SK-N-SH (cell line): ENCODE measurements at regions not wholly inside any gene's neighbourhood (a gene's known extent, or its start where the extent isn't known, plus 50 kb on each side); places are given as distances from the start of the nearest gene placed in this dataset.

Experiments
- CTCF ChIA-PET: fragments of 300-600, 350-600 bp; formaldehyde crosslinking; extraction: SDS; loops from one replicate; lab custom pipeline; 2021; lab: Yijun Ruan, JAX
- POLR2A ChIA-PET: fragments of 350-600 bp; sonication (Branson Sonifier 250); formaldehyde crosslinking; extraction: SDS; loops from one replicate; lab custom pipeline; 2020; ENCODE audit warnings: antibody characterized with exemption, inconsistent platforms; lab: Yijun Ruan, JAX
- DNase-seq: peaks from one replicate; pipeline ENCODE4 v3.0.0; 2012
- H2AFZ ChIP-seq: fragments of 200-600 bp; sonication (generic); 2 replicates; pipeline ENCODE4 v1.8.1; 2016; ENCODE audit warnings: antibody characterized with exemption, mild to moderate bottlenecking, low read depth
- H3F3A ChIP-seq: fragments of 200-600 bp; sonication (generic); replicated peaks from 2 replicates; pipeline ENCODE3; 2016; ENCODE audit warnings: antibody characterized with exemption, mild to moderate bottlenecking; ENCODE audit not compliant: insufficient read depth
- H3K27ac ChIP-seq, 2 experiments: fragments of 200-500 bp in 1 of 2; fragments of 200-600 bp in 1 of 2; sonication (Bioruptor generic) in 1 of 2; sonication (generic), shearing (Covaris generic) in 1 of 2; 2 replicates each; pipeline versions ENCODE4 v1.5.1 to v1.6.1; 2014 to 2016; ENCODE audit warnings: low read depth in 2 of 2, inconsistent platforms in 1 of 2, low read length in 1 of 2, mild to moderate bottlenecking in 1 of 2, mixed read lengths in 1 of 2
- H3K27me3 ChIP-seq: fragments of 200-600 bp; sonication (generic), shearing (Covaris generic); 2 replicates; pipeline ENCODE4 v1.6.1; 2016; ENCODE audit warnings: mixed run types; ENCODE audit not compliant: insufficient read depth
- H3K36me3 ChIP-seq, 2 experiments: fragments of 200-500 bp in 1 of 2; fragments of 200-600 bp in 1 of 2; sonication (Bioruptor generic) in 1 of 2; sonication (generic) in 1 of 2; replicated peaks in 1 of 2; 2 replicates each; pipeline versions ENCODE3 to v1.5.1; 2014 to 2016; ENCODE audit warnings: low read length in 1 of 2, mild to moderate bottlenecking in 1 of 2; ENCODE audit not compliant: insufficient read depth in 2 of 2, control insufficient read depth in 1 of 2
- H3K4me1 ChIP-seq, 2 experiments: fragments of 200-500 bp in 1 of 2; fragments of 200-600 bp in 1 of 2; sonication (Bioruptor generic) in 1 of 2; sonication (generic), shearing (Covaris generic) in 1 of 2; 2 replicates each; pipeline versions ENCODE4 v1.5.1 to v1.6.1; 2014 to 2016; ENCODE audit warnings: low read depth in 1 of 2, low read length in 1 of 2, mixed run types in 1 of 2; ENCODE audit not compliant: insufficient read depth in 2 of 2, control insufficient read depth in 1 of 2
- H3K4me2 ChIP-seq: fragments of 200-600 bp; sonication (generic), shearing (Covaris generic); 2 replicates; pipeline ENCODE4 v1.6.1; 2017; ENCODE audit warnings: mixed run types
- H3K4me3 ChIP-seq, 2 experiments: fragments of 200-500 bp in 1 of 2; fragments of 200-600 bp in 1 of 2; sonication (Bioruptor generic) in 1 of 2; sonication (generic), shearing (Covaris generic) in 1 of 2; 2 replicates each; pipeline versions ENCODE4 v1.5.1 to v1.8.1; 2014 to 2016; ENCODE audit warnings: low read depth in 2 of 2, inconsistent platforms in 1 of 2, low read length in 1 of 2, mild to moderate bottlenecking in 1 of 2, mixed read lengths in 1 of 2, moderate library complexity in 1 of 2
- H3K79me2 ChIP-seq: fragments of 200-600 bp; sonication (generic); 2 replicates; pipeline ENCODE4 v1.8.1; 2017; ENCODE audit warnings: mild to moderate bottlenecking; ENCODE audit not compliant: insufficient read depth
- H3K9ac ChIP-seq: fragments of 200-600 bp; sonication (generic); 2 replicates; pipeline ENCODE4 v1.6.1; 2017; ENCODE audit warnings: mixed run types
- H3K9me2 ChIP-seq: fragments of 200-600 bp; sonication (generic); 2 replicates; pipeline ENCODE4 v1.6.1; 2017; ENCODE audit warnings: mixed run types
- H3K9me3 ChIP-seq: fragments of 200-600 bp; sonication (generic); 2 replicates; pipeline ENCODE4 v1.6.1; 2017; ENCODE audit warnings: mixed run types, mild to moderate bottlenecking, moderate library complexity
- H4K20me1 ChIP-seq: fragments of 200-600 bp; sonication (generic); 2 replicates; pipeline ENCODE4 v1.6.1; 2017; ENCODE audit warnings: mild to moderate bottlenecking, mixed run types; ENCODE audit not compliant: insufficient read depth
- ELF1 ChIP-seq: IDR thresholded peaks from 2 replicates; pipeline ENCODE4 v1.4.0; 2012
- EZH2phosphoT487 ChIP-seq: fragments of 200-600 bp; sonication (generic); IDR thresholded peaks from 2 replicates; pipeline ENCODE4 v1.6.1; 2017; ENCODE audit warnings: low read depth, mixed run types, mild to moderate bottlenecking, antibody characterized with exemption, moderate library complexity, borderline replicate concordance
- FOSL2 ChIP-seq: IDR thresholded peaks from 2 replicates; pipeline ENCODE4 v1.4.0; 2012; ENCODE audit warnings: low read depth, mild to moderate bottlenecking, moderate library complexity, borderline replicate concordance
- FOXJ3 ChIP-seq: sonication (generic); formaldehyde crosslinking; IDR thresholded peaks from 2 replicates; pipeline ENCODE4 v1.5.1; 2020; ENCODE audit warnings: mild to moderate bottlenecking, missing genetic modification reagents
- FOXM1 ChIP-seq: IDR thresholded peaks from 2 replicates; pipeline ENCODE4 v1.4.0; 2012; ENCODE audit warnings: low read depth, mild to moderate bottlenecking
- GABPA ChIP-seq: IDR thresholded peaks from 2 replicates; pipeline ENCODE4 v1.4.0; 2012; ENCODE audit warnings: low read depth, mild to moderate bottlenecking
- GATA2 ChIP-seq: sonication (generic); formaldehyde crosslinking; IDR thresholded peaks from 2 replicates; pipeline ENCODE4 v1.5.0; 2020; ENCODE audit warnings: mild to moderate bottlenecking, missing genetic modification reagents
- MXI1 ChIP-seq: IDR thresholded peaks from 2 replicates; pipeline ENCODE4 v1.6.1; 2012; ENCODE audit warnings: mild to moderate bottlenecking, low read depth, low read length, improper control_type of control experiment
- POLR2AphosphoS5 ChIP-seq: IDR thresholded peaks from 2 replicates; pipeline ENCODE4 v1.6.1; 2012; ENCODE audit warnings: low read depth, low read length
- RFX5 ChIP-seq: IDR thresholded peaks from 2 replicates; pipeline ENCODE4 v1.6.1; 2012; ENCODE audit warnings: mild to moderate bottlenecking, improper control_type of control experiment, low read length
- RXRA ChIP-seq: IDR thresholded peaks from 2 replicates; pipeline ENCODE4 v1.4.0; 2012; ENCODE audit warnings: low read depth, mild to moderate bottlenecking, borderline replicate concordance
- TAF1 ChIP-seq: IDR thresholded peaks from 2 replicates; pipeline ENCODE4 v1.6.1; 2012; ENCODE audit warnings: low read depth, mild to moderate bottlenecking, low read length, moderate library complexity, borderline replicate concordance
- TEAD4 ChIP-seq: IDR thresholded peaks from 2 replicates; pipeline ENCODE4 v1.4.0; 2012; ENCODE audit warnings: mild to moderate bottlenecking, borderline replicate concordance; ENCODE audit not compliant: insufficient read depth
- YY1 ChIP-seq: IDR thresholded peaks from 2 replicates; pipeline ENCODE4 v1.4.0; 2012; ENCODE audit warnings: low read depth, mild to moderate bottlenecking
- WGBS: methylation state at CpG from one replicate; pipeline ENCODE4 v1.1.6; 2017; ENCODE audit warnings: low lambda C conversion rate; 5-methylcytosine and 5-hydroxymethylcytosine counted together
- TF ChIP-seq, protein P1 (sequence below): fragments of 200-600 bp; sonication (generic); IDR thresholded peaks from 2 replicates; pipeline ENCODE4 v1.6.1; 2017; ENCODE audit warnings: antibody characterized with exemption, mild to moderate bottlenecking, moderate library complexity
- TF ChIP-seq, protein P2 (sequence below): IDR thresholded peaks from 2 replicates; pipeline ENCODE4 v1.4.0; 2012; ENCODE audit warnings: low read depth, borderline replicate concordance
- TF ChIP-seq, protein P3 (sequence below): IDR thresholded peaks from 2 replicates; pipeline ENCODE4 v1.4.0; 2012; ENCODE audit warnings: low read depth, borderline replicate concordance

DNA sequence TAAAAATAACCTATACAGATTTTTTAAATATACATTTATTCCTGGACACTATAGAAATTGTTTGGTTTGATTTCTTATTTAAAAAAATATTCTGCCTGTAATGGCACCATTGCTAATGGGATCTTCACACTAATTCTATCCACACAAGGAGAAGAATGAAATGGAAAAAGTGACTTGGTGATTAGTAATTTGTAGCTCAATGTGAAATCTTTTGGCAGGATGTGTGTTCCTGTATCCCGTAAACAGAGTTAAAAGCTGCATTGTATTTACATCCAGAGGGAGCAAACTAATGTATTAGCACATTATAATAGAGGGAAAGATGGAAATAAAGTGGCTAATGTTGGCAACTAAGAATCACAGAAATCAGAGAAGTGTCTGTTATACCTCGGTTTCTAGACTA is 1455.3 kb upstream of the FLRT2 start:
- H2AFZ ChIP-seq: no peak overlapping the region
- H3K9me3 ChIP-seq: no peaks in the 10 kb centered on the region
- no peaks in the 10 kb centered on the region for H3K4me1 ChIP-seq
- 10% methylated on average over 2 of the region's 2 CpGs for WGBS
- DNase-seq: no peak
- no peaks in the 10 kb centered on the region for H3F3A ChIP-seq
- no peaks in the 10 kb centered on the region for H3K36me3 ChIP-seq
- no peak overlapping the region for H3K27ac ChIP-seq
- H3K4me2 ChIP-seq: no peak overlapping the region
- H3K9me2 ChIP-seq: no peaks in the 10 kb centered on the region
- ChIA-PET CTCF (no interaction called here), POLR2A (no interaction called here)
- no peaks in the 10 kb centered on the region for H3K79me2 ChIP-seq
- no peak overlapping the region for H3K9ac ChIP-seq
- H3K4me3 ChIP-seq: no peak overlapping the region
- TF ChIP-seq, protein P1, sequence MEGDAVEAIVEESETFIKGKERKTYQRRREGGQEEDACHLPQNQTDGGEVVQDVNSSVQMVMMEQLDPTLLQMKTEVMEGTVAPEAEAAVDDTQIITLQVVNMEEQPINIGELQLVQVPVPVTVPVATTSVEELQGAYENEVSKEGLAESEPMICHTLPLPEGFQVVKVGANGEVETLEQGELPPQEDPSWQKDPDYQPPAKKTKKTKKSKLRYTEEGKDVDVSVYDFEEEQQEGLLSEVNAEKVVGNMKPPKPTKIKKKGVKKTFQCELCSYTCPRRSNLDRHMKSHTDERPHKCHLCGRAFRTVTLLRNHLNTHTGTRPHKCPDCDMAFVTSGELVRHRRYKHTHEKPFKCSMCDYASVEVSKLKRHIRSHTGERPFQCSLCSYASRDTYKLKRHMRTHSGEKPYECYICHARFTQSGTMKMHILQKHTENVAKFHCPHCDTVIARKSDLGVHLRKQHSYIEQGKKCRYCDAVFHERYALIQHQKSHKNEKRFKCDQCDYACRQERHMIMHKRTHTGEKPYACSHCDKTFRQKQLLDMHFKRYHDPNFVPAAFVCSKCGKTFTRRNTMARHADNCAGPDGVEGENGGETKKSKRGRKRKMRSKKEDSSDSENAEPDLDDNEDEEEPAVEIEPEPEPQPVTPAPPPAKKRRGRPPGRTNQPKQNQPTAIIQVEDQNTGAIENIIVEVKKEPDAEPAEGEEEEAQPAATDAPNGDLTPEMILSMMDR: no peak
- TF ChIP-seq TAF1 (no peak), GABPA (no peak), GATA2 (CRISPR knock-in tag) (no peak), EZH2phosphoT487 (no peak), RFX5 (no peak), RXRA (no peak), POLR2AphosphoS5 (no peak), FOSL2 (no peak), TEAD4 (no peak), FOXM1 (no peak), YY1 (no peak), FOXJ3 (CRISPR knock-in tag) (no peak), ELF1 (no peak), MXI1 (no peak)
- TF ChIP-seq, protein P2, sequence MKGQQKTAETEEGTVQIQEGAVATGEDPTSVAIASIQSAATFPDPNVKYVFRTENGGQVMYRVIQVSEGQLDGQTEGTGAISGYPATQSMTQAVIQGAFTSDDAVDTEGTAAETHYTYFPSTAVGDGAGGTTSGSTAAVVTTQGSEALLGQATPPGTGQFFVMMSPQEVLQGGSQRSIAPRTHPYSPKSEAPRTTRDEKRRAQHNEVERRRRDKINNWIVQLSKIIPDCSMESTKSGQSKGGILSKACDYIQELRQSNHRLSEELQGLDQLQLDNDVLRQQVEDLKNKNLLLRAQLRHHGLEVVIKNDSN: no peak
- TF ChIP-seq, protein P3, sequence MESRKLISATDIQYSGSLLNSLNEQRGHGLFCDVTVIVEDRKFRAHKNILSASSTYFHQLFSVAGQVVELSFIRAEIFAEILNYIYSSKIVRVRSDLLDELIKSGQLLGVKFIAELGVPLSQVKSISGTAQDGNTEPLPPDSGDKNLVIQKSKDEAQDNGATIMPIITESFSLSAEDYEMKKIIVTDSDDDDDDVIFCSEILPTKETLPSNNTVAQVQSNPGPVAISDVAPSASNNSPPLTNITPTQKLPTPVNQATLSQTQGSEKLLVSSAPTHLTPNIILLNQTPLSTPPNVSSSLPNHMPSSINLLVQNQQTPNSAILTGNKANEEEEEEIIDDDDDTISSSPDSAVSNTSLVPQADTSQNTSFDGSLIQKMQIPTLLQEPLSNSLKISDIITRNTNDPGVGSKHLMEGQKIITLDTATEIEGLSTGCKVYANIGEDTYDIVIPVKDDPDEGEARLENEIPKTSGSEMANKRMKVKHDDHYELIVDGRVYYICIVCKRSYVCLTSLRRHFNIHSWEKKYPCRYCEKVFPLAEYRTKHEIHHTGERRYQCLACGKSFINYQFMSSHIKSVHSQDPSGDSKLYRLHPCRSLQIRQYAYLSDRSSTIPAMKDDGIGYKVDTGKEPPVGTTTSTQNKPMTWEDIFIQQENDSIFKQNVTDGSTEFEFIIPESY: no peak
- TF ChIP-seq, all 33 proteins: peak for 0
- H3K27me3 ChIP-seq: no peaks in the 10 kb centered on the region
- H4K20me1 ChIP-seq: no peaks in the 10 kb centered on the region
